Upper lobe of left lung (tissue), 6 donors: ENCODE measurements at regions not wholly inside any gene's neighbourhood (a gene's known extent, or its start where the extent isn't known, plus 50 kb on each side); places are given as distances from the start of the nearest gene placed in this dataset.
A peak's percentile ranks its signal among the peaks of the same experiment; 100 is the strongest.

ENCODE experiments used
- ATAC-seq, 2 donors: fragments of 200-7000 bp; cut with Tn5 transposase; one replicate each; pipeline ENCODE4 v1.9.1; 2022; ENCODE audit warnings: mild to moderate bottlenecking in 2 of 2, moderate library complexity in 2 of 2; ENCODE audit not compliant: low FRiP score in 2 of 2
- DNase-seq, 2 donors: peaks; one replicate each; pipeline ENCODE4 v3.0.0-alpha.2; 2019 to 2020
- H3K27ac ChIP-seq, 4 donors: fragments of 200-600 bp; sonication (generic); one replicate each; pipeline ENCODE4 v1.5.1; 2016 to 2019
- H3K27me3 ChIP-seq, 4 donors: fragments of 200-600 bp; sonication (generic); one replicate each; pipeline ENCODE4 v1.5.1; 2017 to 2019
- H3K36me3 ChIP-seq, 4 donors: fragments of 200-600 bp; sonication (generic); one replicate each; pipeline ENCODE4 v1.5.1; 2016 to 2019
- H3K4me1 ChIP-seq, 4 donors: fragments of 200-600 bp; sonication (generic); one replicate each; pipeline ENCODE4 v1.5.1; 2018 to 2019
- H3K4me3 ChIP-seq, 4 donors: fragments of 200-600 bp; sonication (generic); one replicate each; pipeline ENCODE4 v1.5.1; 2017 to 2019; ENCODE audit warnings: mild to moderate bottlenecking in 2 of 4, moderate library complexity in 1 of 4
- H3K9me3 ChIP-seq, 4 donors: fragments of 200-600 bp; sonication (generic); one replicate each; pipeline ENCODE4 v1.5.1; 2018 to 2019
- CTCF ChIP-seq, 6 experiments: fragments of 450-650 bp in 4 of 6; fragments of 200-600 bp in 2 of 6; sonication (generic) in 2 of 6; IDR thresholded peaks; one replicate each; pipeline ENCODE4 v1.5.1; 2016 to 2019; ENCODE audit warnings: antibody characterized with exemption in 6 of 6
- EP300 ChIP-seq, 4 donors: sonication (generic); formaldehyde crosslinking; IDR thresholded peaks; one replicate each; pipeline ENCODE4 v1.5.1; 2017; ENCODE audit warnings: antibody characterized with exemption in 4 of 4, control low read depth in 2 of 4
- POLR2A ChIP-seq, 4 donors: fragments of 450-650 bp; IDR thresholded peaks; one replicate each; pipeline ENCODE4 v1.5.1; 2016 to 2017; ENCODE audit warnings: antibody characterized with exemption in 4 of 4, mild to moderate bottlenecking in 2 of 4
- POLR2AphosphoS5 ChIP-seq, 2 donors: sonication (generic); formaldehyde crosslinking; IDR thresholded peaks; one replicate each; pipeline ENCODE4 v1.5.1; 2017; ENCODE audit warnings: antibody characterized with exemption in 2 of 2
- WGBS, 2 donors: methylation state at CpG; one replicate each; pipeline ENCODE4 v1.1.5; 2017 to 2018; 5-methylcytosine and 5-hydroxymethylcytosine counted together
- donor health status: DM: no; HTN: no; CAD: no; lungs with moderate emphysema.
- donor health status: DM: no; HTN: yes; CAD: no; lungs with severe emphysema.

GRCh38 chr1:68339505-68339904, 107.2 kb upstream of the WLS start:
- ATAC-seq (peak in 1 of 2 donors; percentile 35), DNase-seq (no peak)
- no peak overlapping the region for H3K27ac ChIP-seq
- no peaks in the 10 kb centered on the region for H3K9me3 ChIP-seq
- H3K36me3 ChIP-seq = no peaks in the 10 kb centered on the region
- H3K27me3 ChIP-seq = no peaks in the 10 kb centered on the region
- TF ChIP-seq EP300 (IDR thresholded peaks at IDR 0.05) (no peak), POLR2AphosphoS5 (IDR thresholded peaks at IDR 0.05) (no peak), CTCF (IDR thresholded peaks at IDR 0.05) (no peak), POLR2A (IDR thresholded peaks at IDR 0.05) (no peak)
- H3K4me1 ChIP-seq = peaks cover 0 to 4% (median 0%) of the 10 kb centered on the region in 4 donors
- no peak overlapping the region for H3K4me3 ChIP-seq

DNA sequence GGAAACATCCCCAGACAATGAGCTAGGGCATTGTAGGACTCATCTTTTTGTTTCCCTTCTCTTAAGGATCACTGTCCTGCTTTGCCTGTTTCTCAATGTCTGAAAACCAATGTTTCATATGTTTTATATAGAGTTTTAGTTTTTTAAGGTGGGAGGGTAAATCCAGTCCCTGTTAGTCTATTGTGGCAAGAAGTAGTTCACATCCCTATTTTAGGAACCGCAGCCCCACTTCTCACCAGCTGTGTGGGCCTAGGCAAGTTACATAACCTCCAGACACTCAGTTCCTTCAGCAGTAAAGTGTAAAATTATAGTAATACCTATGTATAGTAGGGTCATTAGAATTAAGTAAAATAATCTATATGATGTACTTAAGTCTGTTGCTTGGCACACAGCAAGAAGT, 105.8 kb upstream of the WLS start:
- no peaks in the 10 kb centered on the region for H3K27me3 ChIP-seq
- H3K4me3 ChIP-seq = no peak overlapping the region
- H3K36me3 ChIP-seq = no peaks in the 10 kb centered on the region
- 75 to 79% methylated on average over 1 of the region's 1 CpG for WGBS, 2 donors
- peaks cover 0 to 4% (median 0%) of the 10 kb centered on the region in 4 donors for H3K4me1 ChIP-seq
- TF ChIP-seq CTCF (IDR thresholded peaks at IDR 0.05) (no peak), EP300 (IDR thresholded peaks at IDR 0.05) (no peak)
- no peaks in the 10 kb centered on the region for H3K9me3 ChIP-seq
- DNase-seq = peak in 1 of 2 donors; percentile 32
- ATAC-seq = peak in 1 of 2 donors; percentile 57
- H3K27ac ChIP-seq = no peak overlapping the region

- no peaks in the 10 kb centered on the region for H3K27me3 ChIP-seq
- DNase-seq = no peak
- ATAC-seq = no peak
- 80 to 81% methylated on average over 4 of the region's 4 CpGs for WGBS, 2 donors
- no peaks in the 10 kb centered on the region for H3K4me1 ChIP-seq
- no peaks in the 10 kb centered on the region for H3K36me3 ChIP-seq
- TF ChIP-seq POLR2AphosphoS5 (IDR thresholded peaks at IDR 0.05) (no peak), EP300 (IDR thresholded peaks at IDR 0.05) (no peak), POLR2A (IDR thresholded peaks at IDR 0.05) (no peak), CTCF (IDR thresholded peaks at IDR 0.05) (no peak)
- no peak overlapping the region for H3K4me3 ChIP-seq
- no peak overlapping the region for H3K27ac ChIP-seq
- H3K9me3 ChIP-seq = no peaks in the 10 kb centered on the region
Observed at GRCh38 chr1:68332041-68332440, 99.7 kb upstream of the WLS start.

DNA sequence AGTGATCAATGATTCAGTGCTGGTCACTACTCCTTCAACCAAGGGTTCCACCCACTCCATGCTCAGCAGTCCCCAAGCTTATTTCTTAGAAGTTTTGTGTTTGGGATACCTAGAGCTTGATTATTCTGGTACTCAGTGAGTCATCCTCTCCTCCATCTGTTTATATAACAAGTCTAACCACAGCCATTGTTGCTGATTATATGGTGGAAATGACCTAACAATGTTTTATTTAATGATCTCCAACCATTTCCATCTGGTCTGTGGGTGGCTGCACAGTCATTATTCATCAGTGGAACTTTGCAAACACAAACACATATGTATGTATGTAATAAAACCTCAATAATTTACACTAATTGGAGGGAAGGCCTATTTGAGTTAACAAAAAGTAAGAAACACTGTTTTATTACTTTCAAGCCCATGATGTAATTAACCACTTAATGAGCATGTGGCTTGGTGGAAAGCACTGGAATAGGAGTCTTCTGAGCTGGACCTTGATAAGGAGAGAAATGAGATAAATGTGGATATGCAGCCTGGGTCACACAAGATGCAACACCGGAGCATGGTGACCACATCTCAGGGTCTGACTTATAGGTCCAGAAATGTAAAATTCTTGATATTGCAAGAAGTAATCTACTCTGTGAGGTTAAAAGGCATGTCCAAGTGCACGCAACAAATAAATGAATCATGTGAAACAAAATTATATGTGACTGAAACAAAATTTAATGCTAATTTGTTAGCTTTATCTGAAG, 99.0 kb upstream of the WLS start:
- H3K36me3 ChIP-seq = no peaks in the 10 kb centered on the region
- H3K4me3 ChIP-seq = no peak overlapping the region
- no peak for DNase-seq
- peaks cover 0 to 2% (median 0%) of the 10 kb centered on the region in 4 donors for H3K4me1 ChIP-seq
- ATAC-seq = no peak
- 91 to 93% methylated on average over 2 of the region's 2 CpGs for WGBS, 2 donors
- no peak overlapping the region for H3K27ac ChIP-seq
- TF ChIP-seq POLR2A (IDR thresholded peaks at IDR 0.05) = no peak
- no peaks in the 10 kb centered on the region for H3K9me3 ChIP-seq
- H3K27me3 ChIP-seq = no peaks in the 10 kb centered on the region

DNA sequence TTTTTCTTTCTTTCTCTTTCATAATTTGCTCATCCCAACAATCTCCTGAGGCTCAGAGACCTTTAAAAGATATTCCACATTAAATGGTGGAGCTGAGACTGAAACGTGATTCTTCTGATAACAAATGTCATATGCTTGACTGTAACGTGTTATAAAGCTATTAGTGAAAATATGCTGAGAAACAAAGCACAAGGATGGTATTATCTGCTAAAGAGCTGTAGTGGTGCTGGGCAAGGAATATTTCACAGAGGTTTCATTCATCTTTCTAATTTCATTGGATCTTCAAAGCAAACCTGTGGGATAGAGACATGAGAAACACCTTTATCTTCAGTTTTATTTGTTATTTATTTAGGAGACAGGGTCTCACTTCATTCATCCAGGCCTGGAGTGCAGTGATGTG, 98.1 kb upstream of the WLS start:
- Histone ChIP-seq H3K36me3 (no peaks in the 10 kb centered on the region), H3K4me3 (no peak overlapping the region), H3K27ac (no peak overlapping the region), H3K27me3 (no peaks in the 10 kb centered on the region), H3K4me1 (peaks cover 0 to 3% (median 0%) of the 10 kb centered on the region in 4 donors), H3K9me3 (no peaks in the 10 kb centered on the region)
- no peak for ATAC-seq
- TF ChIP-seq POLR2AphosphoS5 (IDR thresholded peaks at IDR 0.05) (no peak), EP300 (IDR thresholded peaks at IDR 0.05) (no peak), CTCF (IDR thresholded peaks at IDR 0.05) (no peak), POLR2A (IDR thresholded peaks at IDR 0.05) (no peak)
- no peak for DNase-seq
- WGBS, 2 donors = 39 to 57% methylated on average over 2 of the region's 2 CpGs
